ENCODE measurements at regions not wholly inside any gene's neighbourhood (a gene's known extent, or its start where the extent isn't known, plus 50 kb on each side); places are given as distances from the start of the nearest gene placed in this dataset.
A peak's percentile ranks its signal among the peaks of the same experiment; 100 is the strongest.

DNA sequence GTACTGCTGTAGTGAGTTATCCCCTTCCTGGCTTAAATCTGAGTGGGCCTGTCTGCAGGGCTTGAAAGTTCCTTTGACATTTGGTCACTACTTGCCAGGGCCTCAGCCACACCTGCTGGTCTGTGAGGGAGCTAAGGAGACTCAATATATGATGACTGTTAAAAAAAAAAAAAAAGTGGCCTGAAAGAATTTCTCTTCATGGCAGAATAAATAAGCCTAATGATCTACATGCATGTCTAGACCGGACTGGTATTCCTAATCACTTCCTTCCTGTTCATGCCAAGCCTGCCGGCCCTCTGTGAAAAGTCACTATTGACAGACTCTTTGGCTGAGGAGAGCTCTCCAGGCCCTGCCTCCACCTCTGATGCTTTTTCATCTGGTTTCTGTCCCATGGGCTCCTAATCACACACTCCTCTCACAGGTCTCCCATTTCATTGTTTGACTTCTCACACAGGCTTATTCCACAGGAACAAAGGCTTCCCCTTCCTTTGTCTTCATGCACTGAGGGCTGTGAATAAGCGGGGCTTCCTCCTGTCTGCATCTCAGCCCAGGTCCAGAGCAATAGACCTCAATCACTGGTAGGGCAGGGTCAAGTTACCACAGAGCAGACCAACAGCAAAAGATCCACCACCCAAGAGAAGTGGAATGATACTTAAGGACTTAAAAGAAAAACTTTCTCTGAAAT lies 99.1 kb upstream of the SEC61G start:
- Histone ChIP-seq H3K14ac (ENCODE audit: low read length) (no peak overlapping the region), H2BK12ac (ENCODE audit: low read length) (no peak overlapping the region), H3K36me3 (ENCODE audit: control insufficient read depth in 1 of 2, insufficient read depth in 2 of 2, low read length in 2 of 2) (no peaks in the 10 kb centered on the region), H2AFZ (ENCODE audit: insufficient read depth, low read length, poor library complexity) (no peak overlapping the region), H4K12ac (ENCODE audit: low read depth, low read length) (no peak overlapping the region), H3K79me1 (ENCODE audit: low read length) (no peaks in the 10 kb centered on the region), H3K4me1 (ENCODE audit: control insufficient read depth in 1 of 2, insufficient read depth in 2 of 2, low read length in 2 of 2) (peaks cover 0 to 3% of the 10 kb centered on the region in 2 experiments), H3K79me2 (ENCODE audit: control insufficient read depth, insufficient read depth, low read length, poor library complexity) (no peaks in the 10 kb centered on the region), H4K91ac (ENCODE audit: low read depth, low read length) (no peak overlapping the region), H3K4ac (ENCODE audit: low read depth, low read length) (no peak overlapping the region), H3K4me2 (ENCODE audit: low read length) (no peak overlapping the region), H2AK5ac (ENCODE audit: low read length) (no peak overlapping the region), H3K9me3 (ENCODE audit: insufficient read depth, low read depth, low read length) (no peaks in the 10 kb centered on the region), H3K27me3 (ENCODE audit: insufficient read depth, low read length) (no peaks in the 10 kb centered on the region), H2BK5ac (ENCODE audit: low read depth, low read length, poor library complexity) (no peak overlapping the region), H2BK120ac (ENCODE audit: insufficient read depth, low read length, poor library complexity) (no peak overlapping the region), H3K4me3 (ENCODE audit: low read depth, low read length) (no peak overlapping the region), H3K9ac (ENCODE audit: low read length) (peak overlapping the region; percentile 47), H3K27ac (ENCODE audit: low read depth, low read length) (no peak overlapping the region), H3K18ac (ENCODE audit: low read length) (no peak overlapping the region), H4K8ac (ENCODE audit: low read depth, low read length) (no peak overlapping the region), H3K23ac (ENCODE audit: low read length) (no peak overlapping the region)
- WGBS (ENCODE audit: extremely low coverage, insufficient coverage, insufficient read length) = no CpG with 5 or more reads among the region's 3 CpGs
- no peak for DNase-seq

DNA sequence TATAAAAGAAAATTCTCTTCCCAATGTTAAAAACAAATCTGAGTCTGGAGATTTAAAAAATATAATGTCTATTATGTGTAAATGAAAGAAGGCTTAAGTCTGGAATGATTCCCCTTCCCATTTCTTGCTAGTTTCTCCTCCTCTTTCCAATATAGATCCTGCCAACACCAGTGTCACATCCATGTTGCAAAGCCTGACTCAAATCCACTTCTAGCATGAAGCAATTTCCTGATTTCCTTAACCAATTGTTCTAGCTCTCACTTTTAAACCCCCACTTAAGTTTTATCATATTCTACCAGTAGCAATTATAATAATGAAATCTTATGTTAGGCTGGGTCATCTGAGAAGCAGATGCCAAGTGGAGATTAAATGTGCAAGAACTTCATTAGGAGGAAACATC lies 100.1 kb upstream of the SEC61G start:
- no peaks in the 10 kb centered on the region for H3K36me3 ChIP-seq (ENCODE audit: control insufficient read depth in 1 of 2, insufficient read depth in 2 of 2, low read length in 2 of 2)
- no peak overlapping the region for H3K27ac ChIP-seq (ENCODE audit: low read depth, low read length)
- no peak for DNase-seq
- no peak overlapping the region for H3K4me2 ChIP-seq (ENCODE audit: low read length)
- no peaks in the 10 kb centered on the region for H3K79me2 ChIP-seq (ENCODE audit: control insufficient read depth, insufficient read depth, low read length, poor library complexity)
- no peak overlapping the region for H2BK12ac ChIP-seq (ENCODE audit: low read length)
- H2BK120ac ChIP-seq (ENCODE audit: insufficient read depth, low read length, poor library complexity) = no peak overlapping the region
- no peak overlapping the region for H2BK5ac ChIP-seq (ENCODE audit: low read depth, low read length, poor library complexity)
- H3K79me1 ChIP-seq (ENCODE audit: low read length) = no peaks in the 10 kb centered on the region
- H3K23ac ChIP-seq (ENCODE audit: low read length) = no peak overlapping the region
- no peak overlapping the region for H4K12ac ChIP-seq (ENCODE audit: low read depth, low read length)
- H3K9ac ChIP-seq (ENCODE audit: low read length) = no peak overlapping the region
- no peak overlapping the region for H3K14ac ChIP-seq (ENCODE audit: low read length)
- no peak overlapping the region for H4K8ac ChIP-seq (ENCODE audit: low read depth, low read length)
- no peak overlapping the region for H3K4me3 ChIP-seq (ENCODE audit: low read depth, low read length)
- H2AFZ ChIP-seq (ENCODE audit: insufficient read depth, low read length, poor library complexity) = no peak overlapping the region
- H3K4me1 ChIP-seq (ENCODE audit: control insufficient read depth in 1 of 2, insufficient read depth in 2 of 2, low read length in 2 of 2) = peaks cover 0 to 3% of the 10 kb centered on the region in 2 experiments
- H4K91ac ChIP-seq (ENCODE audit: low read depth, low read length) = no peak overlapping the region
- no peaks in the 10 kb centered on the region for H3K27me3 ChIP-seq (ENCODE audit: insufficient read depth, low read length)
- H3K18ac ChIP-seq (ENCODE audit: low read length) = no peak overlapping the region
- H2AK5ac ChIP-seq (ENCODE audit: low read length) = no peak overlapping the region
- no peak overlapping the region for H3K4ac ChIP-seq (ENCODE audit: low read depth, low read length)
- H3K9me3 ChIP-seq (ENCODE audit: insufficient read depth, low read depth, low read length) = no peaks in the 10 kb centered on the region

DNA sequence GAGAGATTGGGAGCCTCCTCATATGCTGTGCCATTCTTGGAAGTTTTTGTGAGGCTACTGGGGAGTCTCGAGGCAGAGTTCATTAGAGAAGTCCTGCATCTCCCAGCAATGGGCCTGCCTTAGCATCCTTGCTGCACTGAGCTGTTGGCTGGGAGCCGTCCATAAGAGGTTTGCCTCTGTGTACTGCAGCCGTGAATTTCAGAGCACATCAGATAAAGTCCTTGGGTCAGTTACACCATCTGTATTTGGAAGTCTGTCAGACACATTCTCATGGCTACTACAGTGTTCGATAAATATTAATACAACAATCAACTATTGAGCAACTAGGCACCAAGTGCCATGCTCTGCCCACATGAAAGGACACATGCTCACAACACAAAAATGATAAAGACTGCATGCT lies 100.5 kb upstream of the SEC61G start:
- no peaks in the 10 kb centered on the region for H3K79me2 ChIP-seq (ENCODE audit: control insufficient read depth, insufficient read depth, low read length, poor library complexity)
- WGBS (ENCODE audit: extremely low coverage, insufficient coverage, insufficient read length) = no CpG with 5 or more reads among the region's 4 CpGs
- no peak overlapping the region for H3K14ac ChIP-seq (ENCODE audit: low read length)
- H3K4me3 ChIP-seq (ENCODE audit: low read depth, low read length) = no peak overlapping the region
- H2BK120ac ChIP-seq (ENCODE audit: insufficient read depth, low read length, poor library complexity) = no peak overlapping the region
- H2BK12ac ChIP-seq (ENCODE audit: low read length) = no peak overlapping the region
- H3K27me3 ChIP-seq (ENCODE audit: insufficient read depth, low read length) = no peaks in the 10 kb centered on the region
- H3K36me3 ChIP-seq (ENCODE audit: control insufficient read depth in 1 of 2, insufficient read depth in 2 of 2, low read length in 2 of 2) = no peaks in the 10 kb centered on the region
- no peak overlapping the region for H4K8ac ChIP-seq (ENCODE audit: low read depth, low read length)
- no peak overlapping the region for H4K91ac ChIP-seq (ENCODE audit: low read depth, low read length)
- H3K9ac ChIP-seq (ENCODE audit: low read length) = no peak overlapping the region
- H4K12ac ChIP-seq (ENCODE audit: low read depth, low read length) = no peak overlapping the region
- H3K27ac ChIP-seq (ENCODE audit: low read depth, low read length) = no peak overlapping the region
- H3K4ac ChIP-seq (ENCODE audit: low read depth, low read length) = no peak overlapping the region
- no peak for DNase-seq
- no peaks in the 10 kb centered on the region for H3K79me1 ChIP-seq (ENCODE audit: low read length)
- no peaks in the 10 kb centered on the region for H3K9me3 ChIP-seq (ENCODE audit: insufficient read depth, low read depth, low read length)
- H3K23ac ChIP-seq (ENCODE audit: low read length) = no peak overlapping the region
- H3K4me2 ChIP-seq (ENCODE audit: low read length) = no peak overlapping the region
- H2AK5ac ChIP-seq (ENCODE audit: low read length) = no peak overlapping the region
- H2AFZ ChIP-seq (ENCODE audit: insufficient read depth, low read length, poor library complexity) = no peak overlapping the region
- H2BK5ac ChIP-seq (ENCODE audit: low read depth, low read length, poor library complexity) = no peak overlapping the region
- peaks cover 0 to 3% of the 10 kb centered on the region in 2 experiments for H3K4me1 ChIP-seq (ENCODE audit: control insufficient read depth in 1 of 2, insufficient read depth in 2 of 2, low read length in 2 of 2)
- H3K18ac ChIP-seq (ENCODE audit: low read length) = no peak overlapping the region

DNA sequence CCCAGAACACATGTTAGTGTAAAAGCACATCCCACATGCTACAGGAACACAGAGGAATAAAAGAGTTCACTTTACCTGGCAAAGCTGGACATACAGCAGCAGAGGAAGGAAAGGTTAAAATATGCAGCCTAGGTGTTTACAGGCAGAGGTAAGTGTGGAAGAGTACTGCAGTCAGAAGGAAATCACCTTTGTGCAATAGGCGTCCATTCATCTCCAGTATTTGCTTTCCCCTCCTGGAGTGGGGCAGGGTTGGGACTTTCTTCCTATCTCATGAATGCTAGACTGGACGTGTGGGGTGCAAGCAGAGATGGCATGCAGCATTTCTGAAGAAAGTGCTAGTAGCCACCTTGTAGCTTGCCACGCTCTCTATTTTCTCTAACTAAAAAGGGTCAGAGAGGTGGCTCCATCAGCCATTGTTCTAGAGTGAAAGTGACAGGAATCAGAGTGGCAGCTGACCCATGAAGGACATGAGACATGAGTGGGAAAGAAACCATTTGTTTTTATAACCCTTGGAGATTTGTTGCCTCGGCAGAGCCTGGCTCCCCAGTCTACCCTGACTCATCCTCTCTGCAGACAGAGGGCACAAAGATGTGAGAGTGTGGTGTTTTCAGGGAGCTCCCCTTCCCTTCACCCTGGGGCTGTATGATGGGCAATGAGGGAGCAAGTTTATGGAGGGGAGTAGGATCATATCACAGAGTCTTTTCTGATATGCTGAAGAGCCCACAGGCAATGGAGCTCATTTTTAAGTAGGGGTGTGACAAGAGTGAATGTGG lies 101.2 kb upstream of the SEC61G start:
- Histone ChIP-seq H2BK12ac (ENCODE audit: low read length) (no peak overlapping the region), H3K36me3 (ENCODE audit: control insufficient read depth in 1 of 2, insufficient read depth in 2 of 2, low read length in 2 of 2) (no peaks in the 10 kb centered on the region), H3K18ac (ENCODE audit: low read length) (no peak overlapping the region), H3K4me2 (ENCODE audit: low read length) (no peak overlapping the region), H3K23ac (ENCODE audit: low read length) (no peak overlapping the region), H3K79me2 (ENCODE audit: control insufficient read depth, insufficient read depth, low read length, poor library complexity) (no peaks in the 10 kb centered on the region), H3K4me3 (ENCODE audit: low read depth, low read length) (no peak overlapping the region), H4K91ac (ENCODE audit: low read depth, low read length) (no peak overlapping the region), H2AFZ (ENCODE audit: insufficient read depth, low read length, poor library complexity) (no peak overlapping the region), H3K27me3 (ENCODE audit: insufficient read depth, low read length) (no peaks in the 10 kb centered on the region), H3K79me1 (ENCODE audit: low read length) (no peaks in the 10 kb centered on the region), H3K9ac (ENCODE audit: low read length) (no peak overlapping the region), H3K4me1 (ENCODE audit: control insufficient read depth in 1 of 2, insufficient read depth in 2 of 2, low read length in 2 of 2) (peaks cover 0 to 3% of the 10 kb centered on the region in 2 experiments), H3K9me3 (ENCODE audit: insufficient read depth, low read depth, low read length) (no peaks in the 10 kb centered on the region), H3K27ac (ENCODE audit: low read depth, low read length) (no peak overlapping the region), H3K14ac (ENCODE audit: low read length) (no peak overlapping the region), H2BK5ac (ENCODE audit: low read depth, low read length, poor library complexity) (no peak overlapping the region), H3K4ac (ENCODE audit: low read depth, low read length) (no peak overlapping the region), H2AK5ac (ENCODE audit: low read length) (no peak overlapping the region), H2BK120ac (ENCODE audit: insufficient read depth, low read length, poor library complexity) (no peak overlapping the region), H4K12ac (ENCODE audit: low read depth, low read length) (no peak overlapping the region), H4K8ac (ENCODE audit: low read depth, low read length) (no peak overlapping the region)
- no CpG with 5 or more reads among the region's 4 CpGs for WGBS (ENCODE audit: extremely low coverage, insufficient coverage, insufficient read length)
- no peak for DNase-seq
